ENCODE measurements at regions not wholly inside any gene's neighbourhood (a gene's known extent, or its start where the extent isn't known, plus 50 kb on each side); places are given as distances from the start of the nearest gene placed in this dataset.

- DNase-seq (ENCODE audit: low read depth), result no peak
- TF ChIP-seq, protein P1, sequence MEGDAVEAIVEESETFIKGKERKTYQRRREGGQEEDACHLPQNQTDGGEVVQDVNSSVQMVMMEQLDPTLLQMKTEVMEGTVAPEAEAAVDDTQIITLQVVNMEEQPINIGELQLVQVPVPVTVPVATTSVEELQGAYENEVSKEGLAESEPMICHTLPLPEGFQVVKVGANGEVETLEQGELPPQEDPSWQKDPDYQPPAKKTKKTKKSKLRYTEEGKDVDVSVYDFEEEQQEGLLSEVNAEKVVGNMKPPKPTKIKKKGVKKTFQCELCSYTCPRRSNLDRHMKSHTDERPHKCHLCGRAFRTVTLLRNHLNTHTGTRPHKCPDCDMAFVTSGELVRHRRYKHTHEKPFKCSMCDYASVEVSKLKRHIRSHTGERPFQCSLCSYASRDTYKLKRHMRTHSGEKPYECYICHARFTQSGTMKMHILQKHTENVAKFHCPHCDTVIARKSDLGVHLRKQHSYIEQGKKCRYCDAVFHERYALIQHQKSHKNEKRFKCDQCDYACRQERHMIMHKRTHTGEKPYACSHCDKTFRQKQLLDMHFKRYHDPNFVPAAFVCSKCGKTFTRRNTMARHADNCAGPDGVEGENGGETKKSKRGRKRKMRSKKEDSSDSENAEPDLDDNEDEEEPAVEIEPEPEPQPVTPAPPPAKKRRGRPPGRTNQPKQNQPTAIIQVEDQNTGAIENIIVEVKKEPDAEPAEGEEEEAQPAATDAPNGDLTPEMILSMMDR (IDR thresholded peaks at IDR 0.05; ENCODE audit: insufficient read depth, low read depth, low read length, missing control alignments), result no peak
Measured at GRCh38 chr1:115401676-115402075, 63.6 kb upstream of the NGF start.

DNA sequence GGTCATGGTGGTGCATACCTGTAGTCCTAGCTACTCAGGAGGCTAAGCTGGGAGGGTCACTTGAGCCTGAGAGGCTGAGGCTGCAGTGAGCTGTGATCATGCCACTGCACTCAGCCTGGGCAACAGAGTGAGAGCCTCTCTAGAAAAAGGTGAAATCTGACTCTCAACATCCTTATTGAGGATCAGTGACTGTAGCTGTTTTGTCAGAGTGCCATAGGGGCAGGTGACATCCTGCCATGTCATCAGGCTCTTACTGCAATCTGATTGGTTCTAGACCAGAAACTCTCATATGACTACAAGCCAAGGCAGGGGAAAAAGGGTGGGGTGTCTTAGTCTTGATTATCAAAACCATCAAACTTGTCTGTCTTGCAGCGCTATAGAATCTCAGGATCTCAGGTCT, 62.8 kb upstream of the NGF start:
- DNase-seq (ENCODE audit: low read depth), result no peak
- TF ChIP-seq, protein P1 (IDR thresholded peaks at IDR 0.05; ENCODE audit: insufficient read depth, low read depth, low read length, missing control alignments), result no peak

More at GRCh38 chr1:115401676-115402075, 63.6 kb upstream of the NGF start:
- no peak overlapping the region for H3K4me3 ChIP-seq (ENCODE audit: low read depth, low read length)

GRCh38 chr1:115400426-115400825, 62.4 kb upstream of the NGF start:
- DNase-seq (ENCODE audit: low read depth), result no peak
- no peak overlapping the region for H3K4me3 ChIP-seq (ENCODE audit: low read depth, low read length)
- TF ChIP-seq, protein P1 (IDR thresholded peaks at IDR 0.05; ENCODE audit: insufficient read depth, low read depth, low read length, missing control alignments), result no peak

More for the DNA sequence above, 62.8 kb upstream of the NGF start:
- H3K4me3 ChIP-seq (ENCODE audit: low read depth, low read length), result no peak overlapping the region

GRCh38 chr1:115398745-115399144, 60.7 kb upstream of the NGF start:
- TF ChIP-seq, protein P1 (IDR thresholded peaks at IDR 0.05; ENCODE audit: insufficient read depth, low read depth, low read length, missing control alignments), result no peak
- no peak overlapping the region for H3K4me3 ChIP-seq (ENCODE audit: low read depth, low read length)
- DNase-seq (ENCODE audit: low read depth), result no peak

Data from GM12865 (cell line).